HG03520 (cell line): ENCODE measurements at regions not wholly inside any gene's neighbourhood (a gene's known extent, or its start where the extent isn't known, plus 50 kb on each side); places are given as distances from the start of the nearest gene placed in this dataset.
"Not testable (repeated sequence)": the region's sequence is repeated elsewhere in the genome, so short reads cannot be mapped to it uniquely, and the experiment has no call there.

ENCODE experiments used
- ATAC-seq: cut with Tn5 transposase; IDR thresholded peaks from one replicate; pipeline ENCODE4 v1.9.1; 2021; ENCODE audit warnings: mild to moderate bottlenecking, moderate library complexity; ENCODE audit not compliant: unreplicated experiment

GRCh38 chr1:4207842-4208692 lies 308.0 kb upstream of the C1orf174 start:
- no peak for ATAC-seq

- ATAC-seq = no peak
These were observed 310.0 kb upstream of the C1orf174 start for GRCh38 chr1:4210043-4210442.

- ATAC-seq = no peak
These were observed 312.7 kb upstream of the C1orf174 start for GRCh38 chr1:4212796-4213195.

GRCh38 chr1:4213366-4213973 lies 313.4 kb upstream of the C1orf174 start:
- ATAC-seq = no peak

- no peak for ATAC-seq
These were observed 314.8 kb upstream of the C1orf174 start for GRCh38 chr1:4214826-4215225.

GRCh38 chr1:4215391-4215790 lies 315.3 kb upstream of the C1orf174 start:
- ATAC-seq = no peak

GRCh38 chr1:4216231-4216630 lies 316.2 kb upstream of the C1orf174 start:
- ATAC-seq = no peak

GRCh38 chr1:4218619-4219018 lies 318.5 kb upstream of the C1orf174 start:
- no peak for ATAC-seq

GRCh38 chr1:4219111-4219510 lies 319.0 kb upstream of the C1orf174 start:
- no peak for ATAC-seq

GRCh38 chr1:4219826-4220225 lies 319.8 kb upstream of the C1orf174 start:
- ATAC-seq = no peak

- ATAC-seq = no peak
These were observed 320.3 kb upstream of the C1orf174 start for GRCh38 chr1:4220362-4220761.

GRCh38 chr1:4221107-4221506 lies 321.0 kb upstream of the C1orf174 start:
- no peak for ATAC-seq

GRCh38 chr1:4224684-4225467 lies 324.8 kb upstream of the C1orf174 start:
- no peak for ATAC-seq

- ATAC-seq = no peak
These were observed 327.9 kb upstream of the C1orf174 start for GRCh38 chr1:4227986-4228385.

- ATAC-seq = no peak
These were observed 353.9 kb upstream of the C1orf174 start for GRCh38 chr1:4253935-4254334.

GRCh38 chr1:4256351-4256750 lies 356.3 kb upstream of the C1orf174 start:
- no peak for ATAC-seq

- not testable (repeated sequence) for ATAC-seq
These were observed 358.2 kb upstream of the C1orf174 start for GRCh38 chr1:4258146-4258777.

- no peak for ATAC-seq
These were observed 361.3 kb upstream of the C1orf174 start for GRCh38 chr1:4261327-4261726.

GRCh38 chr1:4262665-4263064 lies 362.6 kb upstream of the C1orf174 start:
- no peak for ATAC-seq

- no peak for ATAC-seq
These were observed 363.6 kb upstream of the C1orf174 start for GRCh38 chr1:4263699-4264098.

GRCh38 chr1:4265836-4266235 lies 365.8 kb upstream of the C1orf174 start:
- no peak for ATAC-seq
